ENCODE measurements at regions not wholly inside any gene's neighbourhood (a gene's known extent, or its start where the extent isn't known, plus 50 kb on each side); places are given as distances from the start of the nearest gene placed in this dataset.

DNA sequence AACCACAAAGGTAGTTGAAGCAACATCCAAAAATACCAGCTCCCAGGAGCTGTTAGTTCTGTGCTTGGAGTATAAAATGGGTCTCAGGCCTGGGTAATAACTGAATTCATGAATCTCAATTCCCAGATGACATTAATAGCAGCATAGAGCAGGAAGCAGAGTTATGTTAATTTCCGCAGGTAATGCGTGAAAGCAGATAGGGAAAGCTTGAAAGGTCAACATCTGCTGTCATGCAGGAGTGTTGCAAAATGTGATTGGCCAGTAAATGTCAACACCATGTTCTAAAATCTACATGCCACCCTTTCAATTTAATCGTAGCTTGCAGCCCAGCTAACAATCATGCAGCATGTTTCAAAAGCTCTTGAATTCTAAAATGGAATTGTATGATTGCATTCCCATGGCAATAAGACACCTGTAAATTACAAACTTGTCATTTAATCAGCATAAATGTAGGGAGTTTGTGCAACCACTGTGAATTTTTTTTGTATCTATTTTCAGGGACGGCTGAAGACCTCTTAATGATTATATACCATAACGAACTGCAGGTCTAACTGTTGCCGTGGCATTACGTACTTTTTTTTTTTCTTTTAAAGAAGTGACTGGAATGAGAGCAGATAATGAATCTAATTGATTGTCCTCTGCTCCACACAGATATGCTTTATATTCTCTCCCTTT lies 635.8 kb upstream of the FOXG1 start:
- H3K4me1 ChIP-seq (ENCODE audit: control insufficient read depth, extremely low read depth, insufficient read depth, low read length), result no peaks in the 10 kb centered on the region
- TF ChIP-seq, protein P1, sequence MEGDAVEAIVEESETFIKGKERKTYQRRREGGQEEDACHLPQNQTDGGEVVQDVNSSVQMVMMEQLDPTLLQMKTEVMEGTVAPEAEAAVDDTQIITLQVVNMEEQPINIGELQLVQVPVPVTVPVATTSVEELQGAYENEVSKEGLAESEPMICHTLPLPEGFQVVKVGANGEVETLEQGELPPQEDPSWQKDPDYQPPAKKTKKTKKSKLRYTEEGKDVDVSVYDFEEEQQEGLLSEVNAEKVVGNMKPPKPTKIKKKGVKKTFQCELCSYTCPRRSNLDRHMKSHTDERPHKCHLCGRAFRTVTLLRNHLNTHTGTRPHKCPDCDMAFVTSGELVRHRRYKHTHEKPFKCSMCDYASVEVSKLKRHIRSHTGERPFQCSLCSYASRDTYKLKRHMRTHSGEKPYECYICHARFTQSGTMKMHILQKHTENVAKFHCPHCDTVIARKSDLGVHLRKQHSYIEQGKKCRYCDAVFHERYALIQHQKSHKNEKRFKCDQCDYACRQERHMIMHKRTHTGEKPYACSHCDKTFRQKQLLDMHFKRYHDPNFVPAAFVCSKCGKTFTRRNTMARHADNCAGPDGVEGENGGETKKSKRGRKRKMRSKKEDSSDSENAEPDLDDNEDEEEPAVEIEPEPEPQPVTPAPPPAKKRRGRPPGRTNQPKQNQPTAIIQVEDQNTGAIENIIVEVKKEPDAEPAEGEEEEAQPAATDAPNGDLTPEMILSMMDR (optimal IDR thresholded peaks at IDR 0.05 in 1 of 3, IDR thresholded peaks at IDR 0.05 in 1 of 3, conservative IDR thresholded peaks at IDR 0.05 in 1 of 3; ENCODE audit: extremely low read depth in 1 of 3, insufficient read depth in 2 of 3, low read length in 3 of 3), result no peak
- TF ChIP-seq EZH2 (IDR thresholded peaks at IDR 0.05; ENCODE audit: low read length), result no peak
- H3K4me2 ChIP-seq (ENCODE audit: control insufficient read depth, extremely low read depth, insufficient read depth, low read depth, low read length), result no peak overlapping the region
- H3K79me2 ChIP-seq (ENCODE audit: control insufficient read depth, insufficient read depth, low read length), result no peaks in the 10 kb centered on the region
- H3K4me3 ChIP-seq (ENCODE audit: control insufficient read depth in 2 of 3, extremely low read depth in 1 of 3, insufficient read depth in 2 of 3, low read depth in 1 of 3, low read length in 3 of 3), result no peak overlapping the region
- H2AFZ ChIP-seq (ENCODE audit: control insufficient read depth, low read length), result no peak overlapping the region
- no peaks in the 10 kb centered on the region for H3K36me3 ChIP-seq (ENCODE audit: control insufficient read depth in 2 of 2, extremely low read depth in 1 of 2, insufficient read depth in 2 of 2, low read length in 2 of 2)
- dilution Hi-C loops (cut with MboI; ENCODE audit: extremely low pct_ligation_motif_present, low sequenced_read_pairs), result no loop called here
- H3K9me3 ChIP-seq (ENCODE audit: control insufficient read depth, low read depth, low read length), result no peaks in the 10 kb centered on the region
- no peak overlapping the region for H3K9ac ChIP-seq (ENCODE audit: control insufficient read depth, extremely low read depth, insufficient read depth, low read length)
- DNase-seq (ENCODE audit: low read depth, low spot score) (no peak), FAIRE-seq (no peak)
- no peaks in the 10 kb centered on the region for H3K27me3 ChIP-seq (ENCODE audit: control insufficient read depth, extremely low read depth, insufficient read depth, low read length)
- no peaks in the 10 kb centered on the region for H3K9me1 ChIP-seq (ENCODE audit: control insufficient read depth, extremely low read depth, insufficient read depth, low read length)
- no peaks in the 10 kb centered on the region for H4K20me1 ChIP-seq (ENCODE audit: control insufficient read depth, extremely low read depth, insufficient read depth, low read length)
- H3K27ac ChIP-seq (ENCODE audit: control insufficient read depth, insufficient read depth, low read length), result no peak overlapping the region

GRCh38 chr14:28138341-28138740 lies 628.2 kb upstream of the FOXG1 start:
- H4K20me1 ChIP-seq (ENCODE audit: control insufficient read depth, extremely low read depth, insufficient read depth, low read length), result no peaks in the 10 kb centered on the region
- H3K79me2 ChIP-seq (ENCODE audit: control insufficient read depth, insufficient read depth, low read length), result no peaks in the 10 kb centered on the region
- no peak for TF ChIP-seq EZH2 (IDR thresholded peaks at IDR 0.05; ENCODE audit: low read length)
- TF ChIP-seq, protein P1 (optimal IDR thresholded peaks at IDR 0.05 in 1 of 3, IDR thresholded peaks at IDR 0.05 in 1 of 3, conservative IDR thresholded peaks at IDR 0.05 in 1 of 3; ENCODE audit: extremely low read depth in 1 of 3, insufficient read depth in 2 of 3, low read length in 3 of 3), result no peak
- no peak overlapping the region for H2AFZ ChIP-seq (ENCODE audit: control insufficient read depth, low read length)
- H3K4me3 ChIP-seq (ENCODE audit: control insufficient read depth in 2 of 3, extremely low read depth in 1 of 3, insufficient read depth in 2 of 3, low read depth in 1 of 3, low read length in 3 of 3), result no peak overlapping the region
- no peak overlapping the region for H3K27ac ChIP-seq (ENCODE audit: control insufficient read depth, insufficient read depth, low read length)
- no peak for DNase-seq (ENCODE audit: low read depth, low spot score)
- dilution Hi-C loops (cut with MboI; ENCODE audit: extremely low pct_ligation_motif_present, low sequenced_read_pairs), result no loop called here
- no peaks in the 10 kb centered on the region for H3K9me3 ChIP-seq (ENCODE audit: control insufficient read depth, low read depth, low read length)
- H3K4me1 ChIP-seq (ENCODE audit: control insufficient read depth, extremely low read depth, insufficient read depth, low read length), result no peaks in the 10 kb centered on the region
- FAIRE-seq, result no peak
- H3K9ac ChIP-seq (ENCODE audit: control insufficient read depth, extremely low read depth, insufficient read depth, low read length), result no peak overlapping the region
- H3K9me1 ChIP-seq (ENCODE audit: control insufficient read depth, extremely low read depth, insufficient read depth, low read length), result no peaks in the 10 kb centered on the region
- no peak overlapping the region for H3K4me2 ChIP-seq (ENCODE audit: control insufficient read depth, extremely low read depth, insufficient read depth, low read depth, low read length)
- H3K36me3 ChIP-seq (ENCODE audit: control insufficient read depth in 2 of 2, extremely low read depth in 1 of 2, insufficient read depth in 2 of 2, low read length in 2 of 2), result no peaks in the 10 kb centered on the region
- H3K27me3 ChIP-seq (ENCODE audit: control insufficient read depth, extremely low read depth, insufficient read depth, low read length), result no peaks in the 10 kb centered on the region

Data from keratinocyte (primary cell).